HepG2 (cell line): ENCODE measurements at regions not wholly inside any gene's neighbourhood (a gene's known extent, or its start where the extent isn't known, plus 50 kb on each side); places are given as distances from the start of the nearest gene placed in this dataset.

Experiments used
- ATAC-seq: fragments of 200-7000 bp; cut with Tn5 transposase; 3 replicates; pipeline ENCODE4 v1.9.1; 2020; ENCODE audit warnings: mild to moderate bottlenecking, moderate library complexity
- BruUV-seq: library from RNA; stranded (reverse); fragments of 400-500 nt; replicated peaks from 2 replicates; lab custom pipeline; 2021; lab: Mats Ljungman, UMichigan
- CTCF ChIA-PET: fragments of 300-600 bp; formaldehyde crosslinking; extraction: SDS; loops from one replicate; lab custom pipeline; 2021; ENCODE audit warnings: low total read pairs, inconsistent platforms, low intra/inter-chr PET ratio; lab: Yijun Ruan, JAX
- POLR2A ChIA-PET: fragments of 350-600 bp; sonication (Branson Sonifier 250); formaldehyde crosslinking; loops from one replicate; lab custom pipeline; 2020; ENCODE audit warnings: antibody characterized with exemption, inconsistent platforms; lab: Yijun Ruan, JAX
- DNase-seq: peaks from one replicate; pipeline ENCODE4 v3.0.0-alpha.2; 2015; ENCODE audit warnings: low spot score
- FAIRE-seq: peaks from 3 replicates; lab custom pipeline; 2011; peaks lifted over from hg19 to GRCh38; lab: Jason Lieb, UNC
- H2AFZ ChIP-seq: one replicate; pipeline ENCODE4 v1.6.1; 2011; ENCODE audit warnings: low read length, inconsistent platforms
- H3K27ac ChIP-seq: fragments of 300-600 bp; 3 replicates; pipeline ENCODE4 v1.8.0; 2011; ENCODE audit warnings: mixed run types, mild to moderate bottlenecking, mixed read lengths, low read length, inconsistent platforms; ENCODE audit not compliant: insufficient read depth; ENCODE audit errors: extremely low read length
- H3K27me3 ChIP-seq, 2 experiments: fragments of 200-600 bp in 1 of 2; 2 replicates in 1 of 2; 3 replicates in 1 of 2; pipeline versions ENCODE4 v1.6.0 to v1.8.0; 2011; ENCODE audit warnings: low read length in 2 of 2, mild to moderate bottlenecking in 2 of 2, moderate library complexity in 2 of 2, inconsistent platforms in 1 of 2; ENCODE audit not compliant: insufficient read depth in 2 of 2, control insufficient read depth in 1 of 2
- H3K36me3 ChIP-seq, 2 experiments: fragments of 200-600 bp in 1 of 2; replicated peaks in 1 of 2; 2 replicates in 1 of 2; 3 replicates in 1 of 2; pipeline versions ENCODE4 v1.5.1 to v1.8.0; 2011; ENCODE audit warnings: low read length in 2 of 2, inconsistent platforms in 1 of 2; ENCODE audit not compliant: insufficient read depth in 2 of 2, control insufficient read depth in 1 of 2
- H3K4me1 ChIP-seq: 2 replicates; pipeline ENCODE4 v1.5.1; 2012; ENCODE audit warnings: low read length, inconsistent platforms; ENCODE audit not compliant: insufficient read depth
- H3K4me2 ChIP-seq: 2 replicates; pipeline ENCODE4 v1.6.0; 2011; ENCODE audit warnings: low read depth, low read length, inconsistent platforms
- H3K4me3 ChIP-seq, 3 experiments: fragments of 200-600 bp in 1 of 3; sonication (generic), shearing (Covaris generic) in 1 of 3; replicated peaks in 1 of 3; 2 replicates each; pipeline ENCODE4 v1.5.1; 2011 to 2016; ENCODE audit warnings: low read length in 3 of 3, inconsistent platforms in 2 of 3, low read depth in 2 of 3, mild to moderate bottlenecking in 2 of 3, control low read depth in 1 of 3, mixed read lengths in 1 of 3; ENCODE audit not compliant: insufficient read depth in 1 of 3
- H3K79me2 ChIP-seq: one replicate; pipeline ENCODE4 v1.6.1; 2011; ENCODE audit warnings: low read length, inconsistent platforms; ENCODE audit not compliant: insufficient read depth
- H3K9ac ChIP-seq: 2 replicates; pipeline ENCODE4 v1.6.0; 2011; ENCODE audit warnings: mild to moderate bottlenecking, low read depth, low read length, inconsistent platforms; ENCODE audit not compliant: insufficient read depth
- H3K9me3 ChIP-seq: 2 replicates; pipeline ENCODE4 v1.5.1; 2012; ENCODE audit warnings: mild to moderate bottlenecking, low read length
- H4K20me1 ChIP-seq: 2 replicates; pipeline ENCODE4 v1.6.0; 2011; ENCODE audit warnings: inconsistent platforms, mild to moderate bottlenecking, low read length, moderate library complexity; ENCODE audit not compliant: insufficient read depth
- CBX2 ChIP-seq, 2 experiments: fragments of 200-600 bp in 1 of 2; sonication (generic); formaldehyde crosslinking in 1 of 2; IDR thresholded peaks; 2 replicates each; pipeline versions ENCODE4 v1.7.0 to v1.8.1; 2018 to 2022; ENCODE audit warnings: low read depth in 2 of 2, low read length in 1 of 2, mild to moderate bottlenecking in 1 of 2, missing genetic modification reagents in 1 of 2
- HDAC2 ChIP-seq: sonication (generic); formaldehyde crosslinking; IDR thresholded peaks from 2 replicates; pipeline ENCODE4 v1.4.0; 2020; ENCODE audit warnings: missing genetic modification reagents
- IKZF5 ChIP-seq: IDR thresholded peaks from 2 replicates; pipeline ENCODE4 v1.6.1; 2018; ENCODE audit warnings: missing genetic modification reagents, mild to moderate bottlenecking, missing compliant biosample characterization
- MTF2 ChIP-seq: sonication (generic); formaldehyde crosslinking; IDR thresholded peaks from 2 replicates; pipeline ENCODE4 v1.5.0; 2020; ENCODE audit warnings: missing genetic modification reagents, borderline replicate concordance
- PCBP1 ChIP-seq: fragments of 200-400 bp; formaldehyde crosslinking; IDR thresholded peaks from 2 replicates; pipeline ENCODE4 v1.6.1; 2017; ENCODE audit warnings: mild to moderate bottlenecking, low read depth, low read length, borderline replicate concordance
- PRMT3 ChIP-seq: sonication (generic); formaldehyde crosslinking; IDR thresholded peaks from 2 replicates; pipeline ENCODE4 v1.8.1; 2022; ENCODE audit warnings: low read depth, mild to moderate bottlenecking, moderate library complexity, missing genetic modification reagents, borderline replicate concordance
- SIN3A ChIP-seq: IDR thresholded peaks from 2 replicates; pipeline ENCODE4 v1.6.1; 2011; ENCODE audit warnings: low read depth, mild to moderate bottlenecking, control low read depth, low read length, borderline replicate concordance
- SMAD1 ChIP-seq: sonication (generic); formaldehyde crosslinking; IDR thresholded peaks from 2 replicates; pipeline ENCODE4 v1.4.0; 2020; ENCODE audit warnings: missing genetic modification reagents, low read depth, mild to moderate bottlenecking, borderline replicate concordance
- XRCC5 ChIP-seq: fragments of 200-400 bp; formaldehyde crosslinking; optimal IDR thresholded peaks from 2 replicates; pipeline ENCODE3; 2017; ENCODE audit warnings: mild to moderate bottlenecking, low read length
- ZNF512B ChIP-seq: sonication (generic); formaldehyde crosslinking; IDR thresholded peaks from 2 replicates; pipeline ENCODE4 v1.5.1; 2020; ENCODE audit warnings: missing genetic modification reagents, mild to moderate bottlenecking, borderline replicate concordance
- ZNF549 ChIP-seq: sonication (generic); formaldehyde crosslinking; IDR thresholded peaks from 2 replicates; pipeline ENCODE4 v1.5.0; 2020; ENCODE audit warnings: missing genetic modification reagents
- ZNF589 ChIP-seq: sonication (generic); formaldehyde crosslinking; conservative IDR thresholded peaks from 2 replicates; pipeline ENCODE4 v1.8.0; 2022; ENCODE audit warnings: mild to moderate bottlenecking, moderate library complexity, missing genetic modification reagents
- ZSCAN12 ChIP-seq: sonication (generic); formaldehyde crosslinking; IDR thresholded peaks from 2 replicates; pipeline ENCODE4 v1.9.0; 2021; ENCODE audit warnings: mild to moderate bottlenecking, missing genetic modification reagents
- WGBS: methylation state at CpG from one replicate; pipeline ENCODE4 v1.1.6; 2017; ENCODE audit warnings: low lambda C conversion rate; 5-methylcytosine and 5-hydroxymethylcytosine counted together
- in situ Hi-C: cut with HindIII; loops from 2 replicates; pipeline ENCODE4 v1.10.0; 2017; ENCODE audit warnings: low pct_unique_long_range_greater_than_20kb; ENCODE audit not compliant: extremely low pct_ligation_motif_present
- intact Hi-C: fragments of 100-400 bp; cut with micrococcal nuclease; formaldehyde crosslinking; loops from one replicate; pipeline ENCODE4 v1.10.0; 2022; ENCODE audit not compliant: unreplicated experiment
- TF ChIP-seq, protein P1 (sequence below): IDR thresholded peaks from 2 replicates; pipeline ENCODE4 v1.6.1; 2012; ENCODE audit warnings: inconsistent platforms

GRCh38 chr7:19537942-19538401 is 170.9 kb downstream of the POLR1F start:
- Histone ChIP-seq H3K4me3 (no peak overlapping the region), H3K9ac (no peak overlapping the region), H3K36me3 (no peaks in the 10 kb centered on the region), H3K4me1 (no peaks in the 10 kb centered on the region), H3K9me3 (peaks cover 65% of the 10 kb centered on the region), H4K20me1 (no peaks in the 10 kb centered on the region), H3K4me2 (no peak overlapping the region), H3K27ac (no peak overlapping the region), H3K27me3 (no peaks in the 10 kb centered on the region), H2AFZ (no peak overlapping the region), H3K79me2 (no peaks in the 10 kb centered on the region)
- no TSS peak for BruUV-seq
- ChIA-PET POLR2A (no interaction called here), CTCF (no interaction called here)
- WGBS, result 11% methylated on average over 4 of the region's 4 CpGs
- TF ChIP-seq PRMT3 (CRISPR knock-in tag), result no peak
- in situ Hi-C loops (no loop called here), intact Hi-C loops (no loop called here)
- FAIRE-seq, result no peak
- DNase-seq, result no peak
- ATAC-seq, result no peak

DNA sequence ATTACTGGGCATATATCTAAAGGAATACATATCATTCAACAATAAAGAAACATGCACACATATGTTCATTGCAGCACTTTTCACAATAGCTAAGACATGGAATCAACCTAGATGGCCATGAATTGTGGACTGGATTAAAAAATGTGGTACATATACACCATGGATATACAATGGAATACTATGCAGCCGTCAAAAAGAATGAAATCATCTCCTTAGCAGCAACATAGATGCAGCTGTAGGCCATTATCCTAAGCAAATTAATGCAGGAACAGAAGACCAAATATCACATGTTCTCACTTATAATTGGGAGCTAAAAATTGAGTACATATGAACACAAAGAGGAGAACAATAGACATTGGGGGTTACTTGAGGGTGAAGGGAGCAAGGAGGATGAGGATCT is 175.6 kb downstream of the POLR1F start:
- H3K4me2 ChIP-seq, result no peak overlapping the region
- no peak overlapping the region for H2AFZ ChIP-seq
- BruUV-seq, result no TSS peak
- intact Hi-C loops (no loop called here), in situ Hi-C loops (no loop called here)
- no peak overlapping the region for H3K27ac ChIP-seq
- no peak for FAIRE-seq
- no peaks in the 10 kb centered on the region for H3K36me3 ChIP-seq
- H3K9me3 ChIP-seq, result peaks cover 73% of the 10 kb centered on the region
- H3K27me3 ChIP-seq, result no peaks in the 10 kb centered on the region
- WGBS, result 4% methylated on average over 1 of the region's 1 CpG
- ChIA-PET POLR2A (no interaction called here), CTCF (no interaction called here)
- no peaks in the 10 kb centered on the region for H4K20me1 ChIP-seq
- no peaks in the 10 kb centered on the region for H3K4me1 ChIP-seq
- DNase-seq, result no peak
- TF ChIP-seq IKZF5 (CRISPR knock-in tag) (no peak), HDAC2 (CRISPR knock-in tag) (no peak), ZSCAN12 (CRISPR knock-in tag) (no peak), CBX2 (IDR thresholded peaks at IDR 0.05; ENCODE audit: low read depth, low read length) (no peak), CBX2 (CRISPR knock-in tag; IDR thresholded peaks at IDR 0.05; ENCODE audit: low read depth) (no peak), ZNF512B (CRISPR knock-in tag) (no peak), ZNF589 (CRISPR knock-in tag) (no peak), XRCC5 (no peak), SMAD1 (no peak), MTF2 (no peak), SIN3A (no peak), ZNF549 (no peak), PCBP1 (no peak)
- TF ChIP-seq, protein P1, sequence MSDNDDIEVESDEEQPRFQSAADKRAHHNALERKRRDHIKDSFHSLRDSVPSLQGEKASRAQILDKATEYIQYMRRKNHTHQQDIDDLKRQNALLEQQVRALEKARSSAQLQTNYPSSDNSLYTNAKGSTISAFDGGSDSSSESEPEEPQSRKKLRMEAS, result no peak
- no peak for ATAC-seq
- no peak overlapping the region for H3K9ac ChIP-seq
- H3K79me2 ChIP-seq, result no peaks in the 10 kb centered on the region
- H3K4me3 ChIP-seq, result no peak overlapping the region
